Epithelial cell of proximal tubule (primary cell): ENCODE measurements at regions not wholly inside any gene's neighbourhood (a gene's known extent, or its start where the extent isn't known, plus 50 kb on each side); places are given as distances from the start of the nearest gene placed in this dataset.

ENCODE experiments used
- DNase-seq: peaks from one replicate; pipeline ENCODE4 v3.0.0-alpha.2; 2011; ENCODE audit warnings: low read depth
- H3K4me3 ChIP-seq: 2 replicates; pipeline ENCODE4 v1.5.1; 2011; ENCODE audit warnings: low read depth, mild to moderate bottlenecking, low read length
- CTCF ChIP-seq: conservative IDR thresholded peaks from 2 replicates; pipeline ENCODE4 v1.5.1; 2012; ENCODE audit warnings: low read depth, mild to moderate bottlenecking, low read length

GRCh38 chr6:147881432-147881831 lies 372.9 kb downstream of the SAMD5 start:
- no peak for TF ChIP-seq CTCF
- no peak for DNase-seq
- H3K4me3 ChIP-seq = no peak overlapping the region

GRCh38 chr6:147888374-147888773 lies 379.9 kb downstream of the SAMD5 start:
- H3K4me3 ChIP-seq = no peak overlapping the region
- DNase-seq = no peak
- no peak for TF ChIP-seq CTCF

GRCh38 chr6:147891671-147892070 lies 383.2 kb downstream of the SAMD5 start:
- no peak for DNase-seq
- no peak for TF ChIP-seq CTCF
- H3K4me3 ChIP-seq = no peak overlapping the region

- TF ChIP-seq CTCF = no peak
Observed at GRCh38 chr6:147892476-147892875, 384.0 kb downstream of the SAMD5 start.

GRCh38 chr6:147895272-147895671 lies 386.8 kb downstream of the SAMD5 start:
- no peak for TF ChIP-seq CTCF
- H3K4me3 ChIP-seq = no peak overlapping the region
- DNase-seq = no peak

More at GRCh38 chr6:147892476-147892875, 384.0 kb downstream of the SAMD5 start:
- no peak overlapping the region for H3K4me3 ChIP-seq
- no peak for DNase-seq

GRCh38 chr6:147900247-147900830 lies 391.8 kb downstream of the SAMD5 start:
- TF ChIP-seq CTCF = no peak
- H3K4me3 ChIP-seq = no peak overlapping the region
- DNase-seq = no peak

- no peak for DNase-seq
- TF ChIP-seq CTCF = no peak
- no peak overlapping the region for H3K4me3 ChIP-seq
Observed at GRCh38 chr6:147903321-147903720, 394.8 kb downstream of the SAMD5 start.
